Activated naive CD8-positive, alpha-beta T cell (primary cell): ENCODE measurements at regions not wholly inside any gene's neighbourhood (a gene's known extent, or its start where the extent isn't known, plus 50 kb on each side); places are given as distances from the start of the nearest gene placed in this dataset.

Source experiments
- H3K27ac Mint-ChIP-seq: one replicate; pipeline ENCODE4 v1.8.0; 2021; ENCODE audit warnings: mixed read lengths
- H3K27me3 Mint-ChIP-seq: one replicate; pipeline ENCODE4 v1.8.0; 2021; ENCODE audit warnings: mixed read lengths
- H3K36me3 Mint-ChIP-seq: one replicate; pipeline ENCODE4 v1.8.0; 2021; ENCODE audit warnings: mixed read lengths
- H3K4me1 Mint-ChIP-seq: one replicate; pipeline ENCODE4 v1.8.0; 2021; ENCODE audit warnings: low read depth, mixed read lengths
- H3K4me3 Mint-ChIP-seq: one replicate; pipeline ENCODE4 v1.8.0; 2021; ENCODE audit warnings: mild to moderate bottlenecking, mixed read lengths
- H3K9me3 Mint-ChIP-seq: one replicate; pipeline ENCODE4 v1.8.0; 2021; ENCODE audit warnings: low read depth, mixed read lengths

DNA sequence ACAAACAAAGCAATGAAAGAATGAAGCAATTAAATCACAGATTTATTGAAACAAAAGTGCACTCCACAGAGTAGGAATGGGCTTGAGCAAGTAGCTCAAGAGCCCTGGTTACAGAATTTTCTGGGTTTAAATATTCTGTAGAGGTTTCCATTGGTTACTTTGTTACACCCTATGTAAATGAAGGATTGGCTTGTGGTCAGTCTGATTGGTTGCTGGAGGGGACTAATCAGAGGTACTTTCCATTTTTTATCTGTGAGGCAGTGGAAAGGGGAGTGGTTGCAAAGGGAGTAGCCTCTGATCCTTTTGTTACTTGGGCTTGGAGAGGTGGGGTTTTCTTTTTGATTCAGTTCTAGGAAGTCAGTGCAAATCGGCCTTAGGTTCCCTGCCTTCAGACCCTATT is 253.3 kb downstream of the ARL6IP6 start:
- H3K4me1 Mint-ChIP-seq: no peaks in the 10 kb centered on the region
- H3K27ac Mint-ChIP-seq: no peak overlapping the region
- no peak overlapping the region for H3K4me3 Mint-ChIP-seq
- no peaks in the 10 kb centered on the region for H3K36me3 Mint-ChIP-seq
- peaks cover 3% of the 10 kb centered on the region for H3K27me3 Mint-ChIP-seq
- H3K9me3 Mint-ChIP-seq: peaks cover 6% of the 10 kb centered on the region

- H3K27ac Mint-ChIP-seq: no peak overlapping the region
- no peaks in the 10 kb centered on the region for H3K9me3 Mint-ChIP-seq
- no peaks in the 10 kb centered on the region for H3K36me3 Mint-ChIP-seq
- no peaks in the 10 kb centered on the region for H3K27me3 Mint-ChIP-seq
- no peaks in the 10 kb centered on the region for H3K4me1 Mint-ChIP-seq
- no peak overlapping the region for H3K4me3 Mint-ChIP-seq
These were observed 244.0 kb downstream of the ARL6IP6 start for GRCh38 chr2:152962446-152962845.

GRCh38 chr2:152961351-152961750 is 242.9 kb downstream of the ARL6IP6 start:
- no peak overlapping the region for H3K27ac Mint-ChIP-seq
- no peak overlapping the region for H3K4me3 Mint-ChIP-seq

GRCh38 chr2:152950126-152950525 is 231.7 kb downstream of the ARL6IP6 start:
- H3K27me3 Mint-ChIP-seq: no peaks in the 10 kb centered on the region
- peaks cover 8% of the 10 kb centered on the region for H3K4me1 Mint-ChIP-seq
- H3K27ac Mint-ChIP-seq: no peak overlapping the region
- H3K36me3 Mint-ChIP-seq: no peaks in the 10 kb centered on the region
- no peaks in the 10 kb centered on the region for H3K9me3 Mint-ChIP-seq
- no peak overlapping the region for H3K4me3 Mint-ChIP-seq

More at GRCh38 chr2:152961351-152961750, 242.9 kb downstream of the ARL6IP6 start:
- H3K4me1 Mint-ChIP-seq: no peaks in the 10 kb centered on the region
- H3K27me3 Mint-ChIP-seq: no peaks in the 10 kb centered on the region
- no peaks in the 10 kb centered on the region for H3K9me3 Mint-ChIP-seq
- no peaks in the 10 kb centered on the region for H3K36me3 Mint-ChIP-seq

- Mint-ChIP-seq H3K4me3 (no peak overlapping the region), H3K4me1 (peaks cover 8% of the 10 kb centered on the region), H3K27ac (no peak overlapping the region)
These were observed 225.7 kb downstream of the ARL6IP6 start for GRCh38 chr2:152944099-152944498.

GRCh38 chr2:152942940-152943440 is 224.6 kb downstream of the ARL6IP6 start:
- H3K27me3 Mint-ChIP-seq: peaks cover 1% of the 10 kb centered on the region
- H3K4me1 Mint-ChIP-seq: peaks cover 8% of the 10 kb centered on the region
- no peak overlapping the region for H3K4me3 Mint-ChIP-seq
- peaks cover 5% of the 10 kb centered on the region for H3K9me3 Mint-ChIP-seq
- H3K27ac Mint-ChIP-seq: no peak overlapping the region
- no peaks in the 10 kb centered on the region for H3K36me3 Mint-ChIP-seq

More at GRCh38 chr2:152944099-152944498, 225.7 kb downstream of the ARL6IP6 start:
- H3K27me3 Mint-ChIP-seq: peaks cover 1% of the 10 kb centered on the region
- no peaks in the 10 kb centered on the region for H3K36me3 Mint-ChIP-seq
- peaks cover under 1% of the 10 kb centered on the region for H3K9me3 Mint-ChIP-seq

- Mint-ChIP-seq H3K4me3 (no peak overlapping the region), H3K36me3 (no peaks in the 10 kb centered on the region), H3K9me3 (no peaks in the 10 kb centered on the region), H3K27me3 (no peaks in the 10 kb centered on the region), H3K4me1 (no peaks in the 10 kb centered on the region), H3K27ac (no peak overlapping the region)
These were observed 212.1 kb downstream of the ARL6IP6 start for GRCh38 chr2:152930501-152930900.

DNA sequence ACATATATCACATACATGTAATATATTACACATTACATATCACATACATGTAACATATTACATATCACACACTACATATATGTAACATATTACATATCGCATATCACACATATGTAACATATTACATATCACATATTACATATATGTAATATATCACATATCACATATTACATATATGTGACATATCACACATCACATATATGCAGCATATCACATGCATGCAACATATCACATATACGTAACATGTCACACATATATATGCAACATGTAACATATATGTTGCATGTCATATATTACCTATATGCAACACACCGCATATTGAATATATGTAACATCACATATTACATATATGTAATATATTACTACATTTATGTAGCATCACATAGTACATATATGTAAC is 211.2 kb downstream of the ARL6IP6 start:
- Mint-ChIP-seq H3K4me3 (no peak overlapping the region), H3K27ac (no peak overlapping the region), H3K9me3 (no peaks in the 10 kb centered on the region), H3K4me1 (no peaks in the 10 kb centered on the region), H3K36me3 (no peaks in the 10 kb centered on the region), H3K27me3 (no peaks in the 10 kb centered on the region)

DNA sequence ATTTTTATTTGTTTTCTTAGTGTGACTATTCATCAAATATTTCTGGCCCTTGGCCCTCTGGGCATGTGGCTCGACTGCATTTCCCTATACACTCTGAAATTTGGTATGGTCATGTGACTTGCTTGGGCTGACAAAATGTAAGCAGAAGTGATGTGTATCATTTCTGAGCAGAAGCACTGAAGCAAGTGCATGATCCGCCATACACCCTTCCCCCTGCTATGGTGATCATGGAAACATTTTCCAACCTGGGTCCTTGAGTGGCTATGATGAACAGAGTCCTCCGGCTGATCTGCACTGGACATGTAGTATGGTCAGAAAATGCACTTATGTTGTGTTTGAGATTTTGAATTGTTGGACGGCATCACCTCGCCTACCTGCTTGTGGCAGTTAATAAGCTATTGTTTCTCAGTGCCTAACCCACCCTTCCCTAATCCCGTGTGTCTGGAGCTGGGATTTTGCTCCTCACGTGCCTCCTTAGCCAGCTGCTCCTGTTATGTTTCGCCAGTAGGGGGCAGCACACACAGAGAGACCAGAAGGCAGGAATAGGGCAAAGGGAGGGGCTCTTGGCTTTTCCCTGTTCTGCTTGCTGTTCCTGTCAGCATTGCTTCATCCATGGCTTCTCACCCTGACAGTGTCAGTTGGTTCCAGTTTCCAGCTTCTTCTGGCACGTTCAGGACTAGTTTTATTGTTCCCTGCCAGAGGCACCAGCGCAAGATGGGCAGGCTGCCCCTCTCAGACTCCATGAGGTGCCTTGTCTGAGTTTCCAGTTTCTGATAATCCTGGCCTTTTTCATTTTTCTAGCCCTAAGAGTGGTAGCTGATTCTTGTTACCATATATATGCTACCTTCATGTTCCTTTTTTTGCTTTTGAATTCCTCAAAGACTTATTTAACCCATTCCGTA is 207.4 kb downstream of the ARL6IP6 start:
- Mint-ChIP-seq H3K4me3 (no peak overlapping the region), H3K27me3 (peaks cover 6% of the 10 kb centered on the region), H3K36me3 (no peaks in the 10 kb centered on the region), H3K27ac (no peak overlapping the region), H3K9me3 (no peaks in the 10 kb centered on the region), H3K4me1 (no peaks in the 10 kb centered on the region)

DNA sequence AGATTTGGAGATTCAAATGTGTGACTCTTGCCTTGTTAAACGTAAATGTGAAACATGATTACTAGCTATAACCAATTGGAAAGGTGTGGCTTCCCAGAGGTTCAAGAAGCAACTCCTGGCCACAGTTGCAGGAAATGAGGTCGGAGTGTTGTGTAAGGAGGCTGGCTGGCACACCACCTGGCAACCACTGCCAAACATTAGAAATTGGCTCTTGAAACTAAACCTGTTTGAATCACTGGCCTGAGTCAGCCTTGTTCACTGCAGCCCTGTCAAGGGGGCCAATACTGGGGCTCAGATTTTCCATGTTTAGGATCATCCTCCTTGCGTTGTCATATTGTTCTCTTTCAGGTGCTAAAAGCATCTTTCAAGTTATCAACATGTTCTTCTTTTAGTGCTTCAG is 206.3 kb downstream of the ARL6IP6 start:
- Mint-ChIP-seq H3K4me1 (no peaks in the 10 kb centered on the region), H3K4me3 (no peak overlapping the region), H3K36me3 (no peaks in the 10 kb centered on the region), H3K27ac (no peak overlapping the region), H3K27me3 (peaks cover 6% of the 10 kb centered on the region), H3K9me3 (no peaks in the 10 kb centered on the region)

DNA sequence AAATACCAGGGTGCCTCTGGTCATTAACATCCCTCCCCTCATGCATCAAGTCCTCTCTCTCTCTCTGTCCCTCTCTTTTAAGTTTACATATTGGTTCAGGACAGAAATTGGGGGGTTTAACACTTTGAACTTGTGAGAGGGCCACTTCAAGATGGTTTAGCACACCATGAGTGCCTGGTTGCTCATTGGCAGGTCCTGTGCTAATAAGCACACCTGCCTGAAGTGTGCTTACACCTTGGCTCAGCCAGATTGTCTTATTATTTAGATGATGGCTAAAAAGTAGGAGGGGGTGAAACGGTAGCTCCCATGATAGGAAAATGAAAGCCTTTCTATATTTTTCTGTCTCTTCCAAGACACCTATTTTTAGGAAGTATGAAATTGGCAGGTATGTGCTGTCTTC is 205.8 kb downstream of the ARL6IP6 start:
- H3K27ac Mint-ChIP-seq: no peak overlapping the region
- H3K4me1 Mint-ChIP-seq: no peaks in the 10 kb centered on the region
- no peak overlapping the region for H3K4me3 Mint-ChIP-seq
- no peaks in the 10 kb centered on the region for H3K9me3 Mint-ChIP-seq
- H3K36me3 Mint-ChIP-seq: no peaks in the 10 kb centered on the region
- peaks cover 6% of the 10 kb centered on the region for H3K27me3 Mint-ChIP-seq

DNA sequence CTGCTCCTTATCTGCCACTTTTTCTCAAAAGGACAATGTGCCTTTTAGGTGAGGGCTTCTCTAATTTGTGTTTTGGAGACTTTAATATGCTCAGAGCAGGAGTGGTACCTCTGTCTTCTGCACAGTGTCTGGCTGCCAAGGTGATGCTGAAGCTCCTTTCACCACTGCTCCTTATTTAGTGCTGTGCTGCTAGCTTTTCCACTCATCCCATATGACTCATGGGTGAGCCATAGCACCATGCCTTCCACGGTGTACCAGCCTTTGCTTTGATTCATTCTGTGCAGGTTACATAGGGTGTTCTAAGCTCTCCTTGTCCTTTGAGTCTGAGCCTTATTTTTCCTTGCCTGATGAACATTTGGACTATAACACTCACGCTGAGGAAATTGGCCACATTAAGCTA is 202.4 kb downstream of the ARL6IP6 start:
- Mint-ChIP-seq H3K4me1 (no peaks in the 10 kb centered on the region), H3K27me3 (peaks cover 10% of the 10 kb centered on the region), H3K36me3 (no peaks in the 10 kb centered on the region), H3K27ac (no peak overlapping the region), H3K9me3 (no peaks in the 10 kb centered on the region), H3K4me3 (no peak overlapping the region)

DNA sequence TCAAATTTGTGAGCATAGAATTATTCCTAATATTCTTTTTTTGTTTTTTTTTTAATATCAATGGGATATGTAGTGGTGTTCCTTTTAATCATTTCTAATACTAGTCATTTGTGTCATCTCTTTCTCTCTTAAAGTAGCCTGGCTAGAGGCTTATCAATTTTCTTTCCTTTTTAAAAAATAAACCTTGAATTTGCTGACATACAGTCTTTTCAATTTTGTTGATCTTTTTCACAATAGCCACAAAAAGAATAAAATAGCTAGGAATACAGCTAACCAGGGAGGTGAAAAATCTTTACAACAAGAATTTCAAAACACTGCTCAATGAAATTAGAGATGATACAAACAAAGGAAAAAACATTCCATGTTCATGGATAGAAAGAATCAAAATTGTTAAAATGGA is 192.6 kb downstream of the ARL6IP6 start:
- Mint-ChIP-seq H3K4me1 (no peaks in the 10 kb centered on the region), H3K36me3 (no peaks in the 10 kb centered on the region), H3K4me3 (no peak overlapping the region), H3K27ac (no peak overlapping the region), H3K9me3 (peaks cover 6% of the 10 kb centered on the region), H3K27me3 (no peaks in the 10 kb centered on the region)

DNA sequence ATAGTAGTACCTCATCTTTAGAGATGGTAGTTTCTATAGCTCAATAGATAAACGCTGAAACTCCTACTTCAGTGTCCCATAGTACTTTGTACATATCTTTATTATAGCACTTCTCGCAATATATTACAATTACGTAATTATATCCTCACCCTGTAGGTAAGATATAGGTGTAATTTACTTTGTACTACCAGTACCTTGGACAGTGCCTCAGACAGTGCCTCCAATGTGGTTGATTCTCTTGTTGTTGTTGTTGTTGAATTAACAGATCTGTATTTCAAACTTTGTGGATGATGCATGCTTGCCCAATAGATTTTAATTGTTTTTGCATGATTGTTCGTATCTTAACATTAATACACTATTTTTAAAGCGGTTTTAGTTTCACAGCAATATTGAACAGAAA is 188.6 kb downstream of the ARL6IP6 start:
- Mint-ChIP-seq H3K4me1 (no peaks in the 10 kb centered on the region), H3K27ac (no peak overlapping the region), H3K36me3 (no peaks in the 10 kb centered on the region), H3K9me3 (peaks cover 6% of the 10 kb centered on the region), H3K27me3 (no peaks in the 10 kb centered on the region), H3K4me3 (no peak overlapping the region)

- H3K4me3 Mint-ChIP-seq: no peak overlapping the region
- H3K9me3 Mint-ChIP-seq: no peaks in the 10 kb centered on the region
- peaks cover 7% of the 10 kb centered on the region for H3K27me3 Mint-ChIP-seq
- no peaks in the 10 kb centered on the region for H3K36me3 Mint-ChIP-seq
- H3K27ac Mint-ChIP-seq: no peak overlapping the region
- H3K4me1 Mint-ChIP-seq: no peaks in the 10 kb centered on the region
These were observed 175.6 kb downstream of the ARL6IP6 start for GRCh38 chr2:152894051-152894450.

GRCh38 chr2:152890736-152891135 is 172.3 kb downstream of the ARL6IP6 start:
- no peaks in the 10 kb centered on the region for H3K36me3 Mint-ChIP-seq
- H3K4me1 Mint-ChIP-seq: no peaks in the 10 kb centered on the region
- H3K27me3 Mint-ChIP-seq: peaks cover 11% of the 10 kb centered on the region
- no peak overlapping the region for H3K4me3 Mint-ChIP-seq
- no peak overlapping the region for H3K27ac Mint-ChIP-seq
- no peaks in the 10 kb centered on the region for H3K9me3 Mint-ChIP-seq
